Smooth muscle cell (in vitro differentiated cells): ENCODE measurements at regions not wholly inside any gene's neighbourhood (a gene's known extent, or its start where the extent isn't known, plus 50 kb on each side); places are given as distances from the start of the nearest gene placed in this dataset.

ENCODE experiments used
- DNase-seq: peaks from one replicate; lab custom pipeline; 2025; ENCODE audit not compliant: unreplicated experiment; lab: John Stamatoyannopoulos, UW
- H2AFZ ChIP-seq: fragments of 200-600 bp; sonication (generic); 2 replicates; pipeline ENCODE4 v1.6.0; 2016; ENCODE audit warnings: antibody characterized with exemption, low read depth, mild to moderate bottlenecking
- H3F3A ChIP-seq: fragments of 200-600 bp; sonication (generic); 2 replicates; pipeline ENCODE4 v1.6.0; 2017; ENCODE audit warnings: antibody characterized with exemption, low read depth
- H3K27ac ChIP-seq: fragments of 200-600 bp; sonication (generic); 2 replicates; pipeline ENCODE4 v1.5.1; 2016; ENCODE audit warnings: low read depth, mild to moderate bottlenecking
- H3K27me3 ChIP-seq: fragments of 200-600 bp; sonication (generic); 2 replicates; pipeline ENCODE4 v1.6.1; 2016; ENCODE audit warnings: low read depth, mild to moderate bottlenecking
- H3K36me3 ChIP-seq: fragments of 200-600 bp; sonication (generic); 2 replicates; pipeline ENCODE4 v1.5.1; 2016; ENCODE audit warnings: low read depth
- H3K4me1 ChIP-seq: fragments of 200-600 bp; sonication (generic); 2 replicates; pipeline ENCODE4 v1.5.1; 2016; ENCODE audit warnings: low read depth
- H3K4me2 ChIP-seq: fragments of 200-600 bp; sonication (generic); 2 replicates; pipeline ENCODE4 v1.6.0; 2016; ENCODE audit warnings: mild to moderate bottlenecking
- H3K4me3 ChIP-seq: fragments of 200-600 bp; sonication (generic); 2 replicates; pipeline ENCODE4 v1.5.1; 2016; ENCODE audit warnings: mild to moderate bottlenecking
- H3K79me2 ChIP-seq: fragments of 200-600 bp; sonication (generic); 2 replicates; pipeline ENCODE4 v1.6.0; 2016; ENCODE audit warnings: low read depth, mild to moderate bottlenecking
- H3K9ac ChIP-seq: fragments of 200-600 bp; sonication (generic); 2 replicates; pipeline ENCODE4 v1.6.0; 2016; ENCODE audit warnings: low read depth
- H3K9me3 ChIP-seq: fragments of 200-600 bp; sonication (generic); replicated peaks from 2 replicates; pipeline ENCODE4 v1.5.1; 2016; ENCODE audit warnings: low read depth
- H4K20me1 ChIP-seq: fragments of 200-600 bp; sonication (generic); 2 replicates; pipeline ENCODE4 v1.6.0; 2016; ENCODE audit warnings: low read depth
- WGBS: methylation state at CpG from one replicate; pipeline ENCODE4 v1.1.7; 2016; ENCODE audit warnings: low lambda C conversion rate; 5-methylcytosine and 5-hydroxymethylcytosine counted together
- TF ChIP-seq, protein P1 (sequence below): fragments of 200-600 bp; sonication (generic); IDR thresholded peaks from 2 replicates; pipeline ENCODE4 v1.5.1; 2017; ENCODE audit warnings: borderline replicate concordance, mild to moderate bottlenecking, antibody characterized with exemption; ENCODE audit not compliant: insufficient read depth, poor library complexity, severe bottlenecking

GRCh38 chr15:69863446-69863845 is 234.3 kb downstream of the TLE3 start:
- peaks cover 27% of the 10 kb centered on the region for H3K4me1 ChIP-seq
- TF ChIP-seq, protein P1, sequence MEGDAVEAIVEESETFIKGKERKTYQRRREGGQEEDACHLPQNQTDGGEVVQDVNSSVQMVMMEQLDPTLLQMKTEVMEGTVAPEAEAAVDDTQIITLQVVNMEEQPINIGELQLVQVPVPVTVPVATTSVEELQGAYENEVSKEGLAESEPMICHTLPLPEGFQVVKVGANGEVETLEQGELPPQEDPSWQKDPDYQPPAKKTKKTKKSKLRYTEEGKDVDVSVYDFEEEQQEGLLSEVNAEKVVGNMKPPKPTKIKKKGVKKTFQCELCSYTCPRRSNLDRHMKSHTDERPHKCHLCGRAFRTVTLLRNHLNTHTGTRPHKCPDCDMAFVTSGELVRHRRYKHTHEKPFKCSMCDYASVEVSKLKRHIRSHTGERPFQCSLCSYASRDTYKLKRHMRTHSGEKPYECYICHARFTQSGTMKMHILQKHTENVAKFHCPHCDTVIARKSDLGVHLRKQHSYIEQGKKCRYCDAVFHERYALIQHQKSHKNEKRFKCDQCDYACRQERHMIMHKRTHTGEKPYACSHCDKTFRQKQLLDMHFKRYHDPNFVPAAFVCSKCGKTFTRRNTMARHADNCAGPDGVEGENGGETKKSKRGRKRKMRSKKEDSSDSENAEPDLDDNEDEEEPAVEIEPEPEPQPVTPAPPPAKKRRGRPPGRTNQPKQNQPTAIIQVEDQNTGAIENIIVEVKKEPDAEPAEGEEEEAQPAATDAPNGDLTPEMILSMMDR = no peak
- H3K27me3 ChIP-seq = no peaks in the 10 kb centered on the region
- H4K20me1 ChIP-seq = no peaks in the 10 kb centered on the region
- WGBS = 58% methylated on average over 2 of the region's 2 CpGs
- H3K9ac ChIP-seq = peak overlapping the region; percentile 70
- no peak overlapping the region for H2AFZ ChIP-seq
- no peaks in the 10 kb centered on the region for H3K36me3 ChIP-seq
- peak overlapping the region; percentile 70 for H3K4me2 ChIP-seq
- H3K27ac ChIP-seq = peak overlapping the region; percentile 93
- no peak for DNase-seq
- H3K4me3 ChIP-seq = no peak overlapping the region
- peaks cover 3% of the 10 kb centered on the region for H3F3A ChIP-seq
- H3K79me2 ChIP-seq = no peaks in the 10 kb centered on the region
- H3K9me3 ChIP-seq = no peaks in the 10 kb centered on the region

DNA sequence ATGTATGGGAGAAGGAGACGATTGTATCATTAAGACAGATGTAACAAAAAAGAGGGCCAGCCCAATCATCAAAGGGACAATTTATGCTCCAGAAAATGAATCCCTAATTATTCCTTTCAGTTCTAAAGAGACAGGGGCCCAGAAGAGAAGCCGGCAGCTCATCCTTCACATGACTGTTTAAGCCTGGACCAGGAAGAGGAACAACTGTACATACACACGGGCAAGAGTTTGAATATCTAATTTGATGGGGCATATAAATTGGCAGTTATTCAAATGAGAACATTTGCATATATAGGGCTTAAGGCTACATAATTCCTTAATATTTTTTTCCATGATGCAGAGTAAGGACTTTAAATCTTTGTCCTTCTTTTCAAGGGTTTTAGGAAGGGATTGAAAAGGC is 232.3 kb downstream of the TLE3 start:
- Histone ChIP-seq H3K4me3 (no peak overlapping the region), H3K36me3 (no peaks in the 10 kb centered on the region), H3K27me3 (no peaks in the 10 kb centered on the region), H3K27ac (no peak overlapping the region), H3K9me3 (no peaks in the 10 kb centered on the region), H3K79me2 (no peaks in the 10 kb centered on the region), H2AFZ (no peak overlapping the region), H4K20me1 (no peaks in the 10 kb centered on the region), H3K4me1 (peaks cover 27% of the 10 kb centered on the region), H3F3A (peaks cover 3% of the 10 kb centered on the region), H3K9ac (no peak overlapping the region), H3K4me2 (no peak overlapping the region)
- WGBS = 96% methylated on average over 3 of the region's 3 CpGs
- TF ChIP-seq, protein P1 = no peak
- DNase-seq = no peak

GRCh38 chr15:69868756-69869155 is 229.0 kb downstream of the TLE3 start:
- H3K4me3 ChIP-seq = no peak overlapping the region
- H3K9me3 ChIP-seq = no peaks in the 10 kb centered on the region
- no peaks in the 10 kb centered on the region for H3K36me3 ChIP-seq
- H2AFZ ChIP-seq = no peak overlapping the region
- WGBS = 93% methylated on average over 2 of the region's 3 CpGs
- DNase-seq = no peak
- TF ChIP-seq, protein P1 = no peak
- no peaks in the 10 kb centered on the region for H3F3A ChIP-seq
- no peaks in the 10 kb centered on the region for H3K4me1 ChIP-seq
- no peaks in the 10 kb centered on the region for H4K20me1 ChIP-seq
- H3K4me2 ChIP-seq = peak overlapping the region; percentile 26
- H3K79me2 ChIP-seq = no peaks in the 10 kb centered on the region
- H3K27me3 ChIP-seq = no peaks in the 10 kb centered on the region
- no peak overlapping the region for H3K9ac ChIP-seq
- peak overlapping the region; percentile 44 for H3K27ac ChIP-seq

DNA sequence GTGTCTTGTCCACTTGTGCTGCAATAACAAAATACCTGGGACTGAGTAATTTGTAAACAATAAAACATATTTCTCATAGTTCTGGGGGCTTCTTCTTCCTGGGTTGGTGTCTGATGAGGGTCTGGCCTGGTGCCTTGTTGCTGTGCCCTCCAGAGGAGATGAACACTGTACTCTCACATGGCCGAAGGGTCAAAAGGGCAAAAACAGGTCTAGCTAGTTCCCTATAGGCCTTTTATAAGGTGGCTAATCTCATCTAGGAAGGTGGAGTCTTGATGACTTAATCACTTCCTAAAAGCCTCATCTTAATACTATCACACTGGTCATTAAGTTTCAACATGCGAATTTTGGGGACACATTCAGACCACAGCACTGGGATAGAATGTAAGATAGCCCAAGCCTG is 228.4 kb downstream of the TLE3 start:
- WGBS = 56% methylated on average over 2 of the region's 2 CpGs
- DNase-seq = no peak
- Histone ChIP-seq H3K36me3 (no peaks in the 10 kb centered on the region), H3K79me2 (no peaks in the 10 kb centered on the region), H3K4me2 (peak overlapping the region; percentile 26), H3K4me1 (no peaks in the 10 kb centered on the region), H3K4me3 (no peak overlapping the region), H3F3A (no peaks in the 10 kb centered on the region), H3K9ac (no peak overlapping the region), H3K27ac (peak overlapping the region; percentile 44), H4K20me1 (no peaks in the 10 kb centered on the region), H3K9me3 (peaks cover 4% of the 10 kb centered on the region), H3K27me3 (no peaks in the 10 kb centered on the region), H2AFZ (no peak overlapping the region)
- TF ChIP-seq, protein P1 = no peak
